ENCODE measurements at regions not wholly inside any gene's neighbourhood (a gene's known extent, or its start where the extent isn't known, plus 50 kb on each side); places are given as distances from the start of the nearest gene placed in this dataset.
"Not testable (repeated sequence)": the region's sequence is repeated elsewhere in the genome, so short reads cannot be mapped to it uniquely, and the experiment has no call there.

DNA sequence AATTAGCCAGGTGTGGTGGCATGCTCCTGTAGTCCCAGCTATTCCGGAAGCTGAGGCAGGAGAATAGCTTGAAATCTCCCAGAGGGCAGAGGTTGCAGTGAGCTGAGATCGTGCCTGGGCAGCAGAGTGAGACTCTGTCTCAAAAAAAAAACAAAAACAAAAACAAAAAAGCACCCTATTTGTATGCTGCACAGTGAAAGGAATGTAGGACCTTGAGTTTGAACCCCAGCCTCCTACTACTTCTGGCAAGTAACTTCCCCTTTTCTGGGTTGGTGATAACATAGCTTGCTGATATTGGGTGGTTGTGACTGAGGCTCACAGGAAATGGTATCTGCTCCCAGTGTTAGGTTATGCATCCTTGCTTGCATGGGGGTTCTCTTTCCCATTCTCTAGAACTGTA lies 205.3 kb downstream of the BUB3 start:
- Histone ChIP-seq H2AFZ (ENCODE audit: low read length) (no peak overlapping the region), H3K9ac (ENCODE audit: low read depth, low read length, poor library complexity, severe bottlenecking) (no peak overlapping the region), H3K36me3 (ENCODE audit: insufficient read depth, low read length) (no peaks in the 10 kb centered on the region), H3K4me3 (ENCODE audit: low read length, poor library complexity, severe bottlenecking) (no peak overlapping the region), H4K20me1 (ENCODE audit: insufficient read depth, low read length, poor library complexity, severe bottlenecking) (no peaks in the 10 kb centered on the region), H3K9me3 (ENCODE audit: insufficient read depth, low read depth, low read length) (peaks cover 3% of the 10 kb centered on the region; the same call in 1 of the 2 replicates), H3K79me2 (ENCODE audit: insufficient read depth, low read length) (no peaks in the 10 kb centered on the region), H3K9me2 (replicated peaks; ENCODE audit: low read depth, low read length) (no peaks in the 10 kb centered on the region), H3K4me2 (ENCODE audit: low read depth, low read length, poor library complexity, severe bottlenecking) (no peak overlapping the region), H3F3A (ENCODE audit: low read depth) (no peaks in the 10 kb centered on the region), H3K27me3 (ENCODE audit: insufficient read depth, low read length, poor library complexity, severe bottlenecking) (no peaks in the 10 kb centered on the region), H3K4me1 (ENCODE audit: insufficient read depth, low read length, poor library complexity, severe bottlenecking) (no peaks in the 10 kb centered on the region)
- TF ChIP-seq EZH2phosphoT487 (IDR thresholded peaks at IDR 0.05; ENCODE audit: borderline replicate concordance) = no peak
- TF ChIP-seq, protein P1, sequence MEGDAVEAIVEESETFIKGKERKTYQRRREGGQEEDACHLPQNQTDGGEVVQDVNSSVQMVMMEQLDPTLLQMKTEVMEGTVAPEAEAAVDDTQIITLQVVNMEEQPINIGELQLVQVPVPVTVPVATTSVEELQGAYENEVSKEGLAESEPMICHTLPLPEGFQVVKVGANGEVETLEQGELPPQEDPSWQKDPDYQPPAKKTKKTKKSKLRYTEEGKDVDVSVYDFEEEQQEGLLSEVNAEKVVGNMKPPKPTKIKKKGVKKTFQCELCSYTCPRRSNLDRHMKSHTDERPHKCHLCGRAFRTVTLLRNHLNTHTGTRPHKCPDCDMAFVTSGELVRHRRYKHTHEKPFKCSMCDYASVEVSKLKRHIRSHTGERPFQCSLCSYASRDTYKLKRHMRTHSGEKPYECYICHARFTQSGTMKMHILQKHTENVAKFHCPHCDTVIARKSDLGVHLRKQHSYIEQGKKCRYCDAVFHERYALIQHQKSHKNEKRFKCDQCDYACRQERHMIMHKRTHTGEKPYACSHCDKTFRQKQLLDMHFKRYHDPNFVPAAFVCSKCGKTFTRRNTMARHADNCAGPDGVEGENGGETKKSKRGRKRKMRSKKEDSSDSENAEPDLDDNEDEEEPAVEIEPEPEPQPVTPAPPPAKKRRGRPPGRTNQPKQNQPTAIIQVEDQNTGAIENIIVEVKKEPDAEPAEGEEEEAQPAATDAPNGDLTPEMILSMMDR (conservative IDR thresholded peaks at IDR 0.05; ENCODE audit: low read length) = no peak

DNA sequence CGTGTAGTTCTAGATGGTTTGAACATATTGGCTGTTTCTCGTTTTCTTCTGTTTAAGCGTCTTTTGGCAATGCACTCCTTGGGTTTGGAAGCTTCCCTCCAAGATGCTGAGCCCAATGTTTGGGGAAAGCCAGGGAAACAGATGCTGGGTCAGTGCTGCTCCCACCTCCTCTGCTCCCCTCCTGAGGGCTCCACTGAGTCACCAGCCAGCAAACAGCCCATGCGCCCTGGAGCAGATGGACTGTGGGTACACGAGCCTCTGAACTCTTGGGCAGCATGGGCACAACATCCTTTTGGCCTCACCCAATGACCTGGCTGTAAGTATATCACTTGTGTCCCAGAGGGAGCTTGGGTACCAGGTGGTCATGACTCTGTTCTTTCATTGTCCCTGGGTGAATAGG lies 207.6 kb downstream of the BUB3 start:
- Histone ChIP-seq H3K9me2 (replicated peaks; ENCODE audit: low read depth, low read length) (no peaks in the 10 kb centered on the region), H3K36me3 (ENCODE audit: insufficient read depth, low read length) (no peaks in the 10 kb centered on the region), H3K9me3 (ENCODE audit: insufficient read depth, low read depth, low read length) (peaks cover 7% of the 10 kb centered on the region; the same call in 1 of the 2 replicates), H3K4me3 (ENCODE audit: low read length, poor library complexity, severe bottlenecking) (no peak overlapping the region), H3K27me3 (ENCODE audit: insufficient read depth, low read length, poor library complexity, severe bottlenecking) (no peaks in the 10 kb centered on the region), H4K20me1 (ENCODE audit: insufficient read depth, low read length, poor library complexity, severe bottlenecking) (no peaks in the 10 kb centered on the region), H3F3A (ENCODE audit: low read depth) (no peaks in the 10 kb centered on the region), H3K79me2 (ENCODE audit: insufficient read depth, low read length) (no peaks in the 10 kb centered on the region), H2AFZ (ENCODE audit: low read length) (no peak overlapping the region), H3K4me1 (ENCODE audit: insufficient read depth, low read length, poor library complexity, severe bottlenecking) (no peaks in the 10 kb centered on the region), H3K9ac (ENCODE audit: low read depth, low read length, poor library complexity, severe bottlenecking) (no peak overlapping the region), H3K4me2 (ENCODE audit: low read depth, low read length, poor library complexity, severe bottlenecking) (no peak overlapping the region)
- no peak for TF ChIP-seq EZH2phosphoT487 (IDR thresholded peaks at IDR 0.05; ENCODE audit: borderline replicate concordance)
- TF ChIP-seq, protein P1 (conservative IDR thresholded peaks at IDR 0.05; ENCODE audit: low read length) = no peak

DNA sequence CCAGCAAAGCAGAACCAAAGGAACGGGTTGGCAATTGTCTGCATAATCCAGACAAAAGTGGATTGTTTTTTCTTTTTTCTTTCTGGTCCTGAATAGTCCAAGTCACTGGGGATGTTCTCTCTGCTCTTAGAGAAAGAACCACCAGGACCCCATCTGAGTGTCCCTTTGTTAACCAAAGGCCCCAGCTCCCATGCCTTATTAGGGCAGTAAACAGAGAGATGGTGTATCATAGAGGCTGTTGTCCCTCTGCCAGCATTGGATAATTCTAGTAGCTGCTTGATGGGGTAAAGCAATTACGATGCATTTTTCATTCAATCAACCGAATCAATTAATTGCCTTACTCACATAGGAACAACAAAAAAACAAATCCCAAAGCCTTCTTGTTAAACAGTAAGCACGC lies 213.0 kb downstream of the BUB3 start:
- Histone ChIP-seq H3K4me1 (ENCODE audit: insufficient read depth, low read length, poor library complexity, severe bottlenecking) (no peaks in the 10 kb centered on the region), H3K9ac (ENCODE audit: low read depth, low read length, poor library complexity, severe bottlenecking) (no peak overlapping the region)

DNA sequence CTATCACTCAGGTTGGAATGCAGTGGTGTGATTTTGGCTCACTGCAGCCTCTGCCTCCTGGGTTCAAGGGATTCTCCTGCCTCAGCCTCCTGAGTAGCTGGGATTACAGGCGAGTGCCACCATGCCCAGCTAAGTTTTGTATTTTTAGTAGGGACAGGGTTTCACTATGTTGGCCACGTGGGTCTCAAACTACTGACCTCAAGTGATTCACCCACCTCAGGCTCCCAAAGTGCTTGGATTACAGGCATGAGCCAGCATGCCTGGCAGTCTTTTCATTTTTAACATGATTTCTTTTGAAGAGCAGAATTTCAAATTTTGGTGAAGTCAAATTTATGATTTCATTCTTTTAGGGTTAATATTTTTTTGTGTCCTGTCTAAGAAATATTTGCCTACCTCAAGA lies 217.4 kb downstream of the BUB3 start:
- H4K20me1 ChIP-seq (ENCODE audit: insufficient read depth, low read length, poor library complexity, severe bottlenecking); H2AFZ ChIP-seq (ENCODE audit: low read length); H3K9me3 ChIP-seq (ENCODE audit: insufficient read depth, low read depth, low read length); H3K4me1 ChIP-seq (ENCODE audit: insufficient read depth, low read length, poor library complexity, severe bottlenecking); H3K27me3 ChIP-seq (ENCODE audit: insufficient read depth, low read length, poor library complexity, severe bottlenecking); H3K79me2 ChIP-seq (ENCODE audit: insufficient read depth, low read length); H3K9ac ChIP-seq (ENCODE audit: low read depth, low read length, poor library complexity, severe bottlenecking); H3K4me3 ChIP-seq (ENCODE audit: low read length, poor library complexity, severe bottlenecking); H3K36me3 ChIP-seq (ENCODE audit: insufficient read depth, low read length); H3F3A ChIP-seq (ENCODE audit: low read depth); H3K9me2 ChIP-seq (replicated peaks; ENCODE audit: low read depth, low read length); H3K4me2 ChIP-seq (ENCODE audit: low read depth, low read length, poor library complexity, severe bottlenecking): not testable (repeated sequence)

More for the DNA sequence above, 213.0 kb downstream of the BUB3 start:
- no peaks in the 10 kb centered on the region for H3K9me2 ChIP-seq (replicated peaks; ENCODE audit: low read depth, low read length)
- TF ChIP-seq, protein P1 (conservative IDR thresholded peaks at IDR 0.05; ENCODE audit: low read length) = no peak
- no peak for TF ChIP-seq EZH2phosphoT487 (IDR thresholded peaks at IDR 0.05; ENCODE audit: borderline replicate concordance)
- H4K20me1 ChIP-seq (ENCODE audit: insufficient read depth, low read length, poor library complexity, severe bottlenecking) = no peaks in the 10 kb centered on the region
- no peak overlapping the region for H3K4me3 ChIP-seq (ENCODE audit: low read length, poor library complexity, severe bottlenecking)
- no peak overlapping the region for H2AFZ ChIP-seq (ENCODE audit: low read length)
- no peaks in the 10 kb centered on the region for H3K27me3 ChIP-seq (ENCODE audit: insufficient read depth, low read length, poor library complexity, severe bottlenecking)
- H3K4me2 ChIP-seq (ENCODE audit: low read depth, low read length, poor library complexity, severe bottlenecking) = no peak overlapping the region
- no peaks in the 10 kb centered on the region for H3K79me2 ChIP-seq (ENCODE audit: insufficient read depth, low read length)
- no peaks in the 10 kb centered on the region for H3F3A ChIP-seq (ENCODE audit: low read depth)
- H3K36me3 ChIP-seq (ENCODE audit: insufficient read depth, low read length) = no peaks in the 10 kb centered on the region
- peaks cover 7% of the 10 kb centered on the region; the same call in 1 of the 2 replicates for H3K9me3 ChIP-seq (ENCODE audit: insufficient read depth, low read depth, low read length)
